ENCODE measurements at regions not wholly inside any gene's neighbourhood (a gene's known extent, or its start where the extent isn't known, plus 50 kb on each side); places are given as distances from the start of the nearest gene placed in this dataset.

DNA sequence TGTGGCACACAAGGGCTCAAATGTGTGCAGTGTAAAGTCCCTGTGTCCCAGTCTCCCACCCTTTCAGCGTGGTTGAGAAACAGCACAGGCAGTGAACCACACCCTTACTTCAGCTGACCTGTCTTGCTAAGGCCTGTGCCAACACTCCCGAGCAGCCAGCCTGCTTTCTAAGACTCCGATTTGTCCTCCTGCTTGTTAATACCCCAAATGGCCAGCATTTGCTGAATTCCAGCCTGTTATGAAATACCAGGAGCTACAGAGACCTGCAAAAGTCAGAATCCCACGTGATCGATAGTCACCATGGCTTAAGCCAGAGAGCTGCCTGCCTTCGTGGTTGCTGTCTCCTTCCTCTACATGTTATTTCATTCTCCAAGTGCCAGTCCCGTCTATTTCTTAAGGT, 200.5 kb downstream of the FGF9 start:
- H3K4me3 ChIP-seq (ENCODE audit: low read depth in 1 of 2, low read length in 2 of 2): no peak overlapping the region
- H3K9ac ChIP-seq (ENCODE audit: low read depth in 1 of 2, low read length in 2 of 2): no peak overlapping the region
- H3K4me1 ChIP-seq (ENCODE audit: control insufficient read depth in 1 of 2, insufficient read depth in 2 of 2, low read length in 2 of 2): peaks cover 0 to 3% of the 10 kb centered on the region in 2 donors
- no peak overlapping the region for H3K27ac ChIP-seq (ENCODE audit: low read depth, low read length)
- no peaks in the 10 kb centered on the region for H3K36me3 ChIP-seq (ENCODE audit: control insufficient read depth in 1 of 2, insufficient read depth in 2 of 2, low read length in 2 of 2)
- H3K27me3 ChIP-seq (ENCODE audit: control insufficient read depth in 1 of 2, insufficient read depth in 2 of 2, low read length in 2 of 2): no peaks in the 10 kb centered on the region
- H3K9me3 ChIP-seq (ENCODE audit: control insufficient read depth in 1 of 2, low read length in 2 of 2): no peaks in the 10 kb centered on the region

- H3K9me3 ChIP-seq (ENCODE audit: control insufficient read depth in 1 of 2, low read length in 2 of 2): no peaks in the 10 kb centered on the region
- no peak overlapping the region for H3K4me3 ChIP-seq (ENCODE audit: low read depth in 1 of 2, low read length in 2 of 2)
- H3K4me1 ChIP-seq (ENCODE audit: control insufficient read depth in 1 of 2, insufficient read depth in 2 of 2, low read length in 2 of 2): peaks cover 0 to 3% of the 10 kb centered on the region in 2 donors
- no peak overlapping the region for H3K9ac ChIP-seq (ENCODE audit: low read depth in 1 of 2, low read length in 2 of 2)
- H3K27me3 ChIP-seq (ENCODE audit: control insufficient read depth in 1 of 2, insufficient read depth in 2 of 2, low read length in 2 of 2): no peaks in the 10 kb centered on the region
- H3K27ac ChIP-seq (ENCODE audit: low read depth, low read length): no peak overlapping the region
- no peaks in the 10 kb centered on the region for H3K36me3 ChIP-seq (ENCODE audit: control insufficient read depth in 1 of 2, insufficient read depth in 2 of 2, low read length in 2 of 2)
These were observed 201.0 kb downstream of the FGF9 start for GRCh38 chr13:21871919-21872318.

DNA sequence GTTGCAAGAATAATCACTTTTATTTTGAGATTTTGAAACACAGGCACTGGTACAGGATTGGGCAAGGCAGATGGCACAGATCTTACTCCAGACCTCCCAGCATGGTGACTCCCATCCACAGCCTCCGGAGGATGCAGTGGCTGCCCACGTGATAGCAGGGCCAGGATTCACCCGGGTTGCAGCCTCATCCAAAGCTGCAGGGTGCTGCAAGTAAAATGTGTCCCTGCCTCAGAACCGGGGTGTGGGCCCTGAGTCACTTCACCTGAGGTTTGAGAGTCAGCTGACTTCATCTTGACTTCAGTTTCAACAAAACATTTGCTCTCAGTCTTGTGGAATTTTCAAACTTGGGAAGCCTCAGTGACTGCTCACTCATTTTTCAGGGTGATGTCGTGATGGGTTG, 201.9 kb downstream of the FGF9 start:
- Histone ChIP-seq H3K4me3 (ENCODE audit: low read depth in 1 of 2, low read length in 2 of 2) (no peak overlapping the region), H3K4me1 (ENCODE audit: control insufficient read depth in 1 of 2, insufficient read depth in 2 of 2, low read length in 2 of 2) (peaks cover 0 to 3% of the 10 kb centered on the region in 2 donors), H3K9me3 (ENCODE audit: control insufficient read depth in 1 of 2, low read length in 2 of 2) (no peaks in the 10 kb centered on the region), H3K27ac (ENCODE audit: low read depth, low read length) (no peak overlapping the region), H3K9ac (ENCODE audit: low read depth in 1 of 2, low read length in 2 of 2) (no peak overlapping the region), H3K36me3 (ENCODE audit: control insufficient read depth in 1 of 2, insufficient read depth in 2 of 2, low read length in 2 of 2) (no peaks in the 10 kb centered on the region), H3K27me3 (ENCODE audit: control insufficient read depth in 1 of 2, insufficient read depth in 2 of 2, low read length in 2 of 2) (no peaks in the 10 kb centered on the region)

DNA sequence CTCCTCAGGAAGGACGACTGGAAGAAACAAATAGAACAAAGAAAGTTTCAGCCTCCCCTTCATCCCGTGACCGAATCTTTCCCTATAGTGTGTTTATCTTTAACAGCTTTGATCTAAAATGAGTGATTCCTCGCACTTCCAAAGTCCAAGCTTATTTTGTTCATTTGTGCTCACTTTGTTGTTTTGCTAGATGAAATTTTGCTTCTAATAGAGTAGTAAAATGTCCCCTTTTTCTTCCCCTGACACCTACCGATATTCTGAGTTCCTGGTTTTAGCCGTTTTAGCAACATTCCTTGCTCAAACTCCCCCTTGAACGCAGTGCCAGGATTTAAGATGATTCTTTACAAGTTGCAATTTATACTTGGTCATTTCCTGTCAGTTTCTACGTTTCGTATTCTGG, 204.2 kb downstream of the FGF9 start:
- Histone ChIP-seq H3K9me3 (ENCODE audit: control insufficient read depth in 1 of 2, low read length in 2 of 2) (no peaks in the 10 kb centered on the region), H3K4me3 (ENCODE audit: low read depth in 1 of 2, low read length in 2 of 2) (no peak overlapping the region), H3K9ac (ENCODE audit: low read depth in 1 of 2, low read length in 2 of 2) (no peak overlapping the region), H3K27me3 (ENCODE audit: control insufficient read depth in 1 of 2, insufficient read depth in 2 of 2, low read length in 2 of 2) (no peaks in the 10 kb centered on the region), H3K4me1 (ENCODE audit: control insufficient read depth in 1 of 2, insufficient read depth in 2 of 2, low read length in 2 of 2) (peaks cover 0 to 3% of the 10 kb centered on the region in 2 donors), H3K36me3 (ENCODE audit: control insufficient read depth in 1 of 2, insufficient read depth in 2 of 2, low read length in 2 of 2) (no peaks in the 10 kb centered on the region), H3K27ac (ENCODE audit: low read depth, low read length) (no peak overlapping the region)

GRCh38 chr13:21879263-21879914, 208.5 kb downstream of the FGF9 start:
- no peaks in the 10 kb centered on the region for H3K9me3 ChIP-seq (ENCODE audit: control insufficient read depth in 1 of 2, low read length in 2 of 2)
- no peak overlapping the region for H3K9ac ChIP-seq (ENCODE audit: low read depth in 1 of 2, low read length in 2 of 2)
- no peak overlapping the region for H3K4me3 ChIP-seq (ENCODE audit: low read depth in 1 of 2, low read length in 2 of 2)
- H3K27me3 ChIP-seq (ENCODE audit: control insufficient read depth in 1 of 2, insufficient read depth in 2 of 2, low read length in 2 of 2): no peaks in the 10 kb centered on the region
- H3K36me3 ChIP-seq (ENCODE audit: control insufficient read depth in 1 of 2, insufficient read depth in 2 of 2, low read length in 2 of 2): no peaks in the 10 kb centered on the region
- no peaks in the 10 kb centered on the region for H3K4me1 ChIP-seq (ENCODE audit: control insufficient read depth in 1 of 2, insufficient read depth in 2 of 2, low read length in 2 of 2)
- H3K27ac ChIP-seq (ENCODE audit: low read depth, low read length): no peak overlapping the region

GRCh38 chr13:21882766-21883165, 211.9 kb downstream of the FGF9 start:
- Histone ChIP-seq H3K4me3 (ENCODE audit: low read depth in 1 of 2, low read length in 2 of 2) (no peak overlapping the region), H3K27me3 (ENCODE audit: control insufficient read depth in 1 of 2, insufficient read depth in 2 of 2, low read length in 2 of 2) (no peaks in the 10 kb centered on the region), H3K27ac (ENCODE audit: low read depth, low read length) (no peak overlapping the region), H3K36me3 (ENCODE audit: control insufficient read depth in 1 of 2, insufficient read depth in 2 of 2, low read length in 2 of 2) (no peaks in the 10 kb centered on the region), H3K4me1 (ENCODE audit: control insufficient read depth in 1 of 2, insufficient read depth in 2 of 2, low read length in 2 of 2) (no peaks in the 10 kb centered on the region), H3K9ac (ENCODE audit: low read depth in 1 of 2, low read length in 2 of 2) (no peak overlapping the region), H3K9me3 (ENCODE audit: control insufficient read depth in 1 of 2, low read length in 2 of 2) (no peaks in the 10 kb centered on the region)

DNA sequence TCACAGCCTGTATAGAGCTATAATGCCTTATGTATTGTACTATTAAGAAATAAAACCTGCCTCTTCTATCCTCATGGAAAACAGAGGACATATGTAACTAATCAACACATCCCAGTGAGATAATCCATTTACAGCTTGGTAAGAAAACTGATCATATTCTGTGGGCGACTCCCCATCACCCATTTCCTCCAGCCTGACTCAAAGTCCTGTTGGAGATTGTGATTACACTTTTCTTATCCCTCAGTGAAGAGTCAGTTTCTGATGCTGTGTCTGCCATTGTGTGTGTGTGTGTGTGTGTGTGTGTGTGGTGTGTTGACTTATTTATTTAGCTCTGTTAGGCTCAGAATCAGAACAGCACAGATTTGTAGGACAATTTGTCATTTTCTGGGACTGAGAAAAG, 212.8 kb downstream of the FGF9 start:
- H3K9me3 ChIP-seq (ENCODE audit: control insufficient read depth in 1 of 2, low read length in 2 of 2): no peaks in the 10 kb centered on the region
- no peak overlapping the region for H3K4me3 ChIP-seq (ENCODE audit: low read depth in 1 of 2, low read length in 2 of 2)
- H3K9ac ChIP-seq (ENCODE audit: low read depth in 1 of 2, low read length in 2 of 2): no peak overlapping the region
- no peaks in the 10 kb centered on the region for H3K4me1 ChIP-seq (ENCODE audit: control insufficient read depth in 1 of 2, insufficient read depth in 2 of 2, low read length in 2 of 2)
- no peaks in the 10 kb centered on the region for H3K36me3 ChIP-seq (ENCODE audit: control insufficient read depth in 1 of 2, insufficient read depth in 2 of 2, low read length in 2 of 2)
- H3K27ac ChIP-seq (ENCODE audit: low read depth, low read length): no peak overlapping the region
- H3K27me3 ChIP-seq (ENCODE audit: control insufficient read depth in 1 of 2, insufficient read depth in 2 of 2, low read length in 2 of 2): no peaks in the 10 kb centered on the region

GRCh38 chr13:21884299-21884909, 213.5 kb downstream of the FGF9 start:
- Histone ChIP-seq H3K27ac (ENCODE audit: low read depth, low read length) (no peak overlapping the region), H3K4me3 (ENCODE audit: low read depth in 1 of 2, low read length in 2 of 2) (no peak overlapping the region), H3K9ac (ENCODE audit: low read depth in 1 of 2, low read length in 2 of 2) (no peak overlapping the region), H3K4me1 (ENCODE audit: control insufficient read depth in 1 of 2, insufficient read depth in 2 of 2, low read length in 2 of 2) (no peaks in the 10 kb centered on the region), H3K9me3 (ENCODE audit: control insufficient read depth in 1 of 2, low read length in 2 of 2) (no peaks in the 10 kb centered on the region), H3K27me3 (ENCODE audit: control insufficient read depth in 1 of 2, insufficient read depth in 2 of 2, low read length in 2 of 2) (no peaks in the 10 kb centered on the region), H3K36me3 (ENCODE audit: control insufficient read depth in 1 of 2, insufficient read depth in 2 of 2, low read length in 2 of 2) (no peaks in the 10 kb centered on the region)

DNA sequence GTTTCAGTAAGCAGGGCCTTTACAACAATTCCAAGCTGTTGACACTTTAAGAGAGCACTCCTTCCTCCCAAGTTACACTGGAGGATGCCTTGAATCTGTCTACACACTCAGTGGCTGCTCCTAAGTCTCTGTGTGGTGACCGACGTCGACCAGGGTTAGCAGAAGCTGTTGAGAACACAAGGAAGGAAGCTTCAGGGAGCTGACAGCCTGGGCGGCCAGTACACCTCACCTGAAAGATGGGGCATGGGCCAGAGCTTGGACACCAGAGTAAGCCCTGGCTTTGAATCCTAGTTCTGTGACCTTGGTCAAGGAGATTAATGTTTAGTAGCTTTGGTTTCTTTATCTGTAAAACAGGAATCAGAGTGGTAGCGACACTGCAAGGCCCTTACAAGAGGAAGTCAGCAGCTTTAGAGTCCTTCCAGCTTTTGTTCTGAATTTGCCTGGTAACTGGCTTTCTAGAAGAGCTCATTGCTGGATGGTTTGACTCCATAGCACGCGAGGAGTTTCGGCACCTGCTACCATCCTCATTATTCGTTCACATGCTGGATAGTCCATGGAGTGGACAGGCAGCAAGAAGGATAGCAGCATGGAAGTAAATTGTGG, 214.2 kb downstream of the FGF9 start:
- Histone ChIP-seq H3K9me3 (ENCODE audit: control insufficient read depth in 1 of 2, low read length in 2 of 2) (no peaks in the 10 kb centered on the region), H3K4me3 (ENCODE audit: low read depth in 1 of 2, low read length in 2 of 2) (no peak overlapping the region), H3K9ac (ENCODE audit: low read depth in 1 of 2, low read length in 2 of 2) (no peak overlapping the region), H3K27me3 (ENCODE audit: control insufficient read depth in 1 of 2, insufficient read depth in 2 of 2, low read length in 2 of 2) (peaks cover 0 to 2% of the 10 kb centered on the region in 2 donors), H3K27ac (ENCODE audit: low read depth, low read length) (no peak overlapping the region), H3K36me3 (ENCODE audit: control insufficient read depth in 1 of 2, insufficient read depth in 2 of 2, low read length in 2 of 2) (no peaks in the 10 kb centered on the region), H3K4me1 (ENCODE audit: control insufficient read depth in 1 of 2, insufficient read depth in 2 of 2, low read length in 2 of 2) (no peaks in the 10 kb centered on the region)

- H3K27me3 ChIP-seq (ENCODE audit: control insufficient read depth in 1 of 2, insufficient read depth in 2 of 2, low read length in 2 of 2): peaks cover 0 to 3% of the 10 kb centered on the region in 2 donors
- no peak overlapping the region for H3K4me3 ChIP-seq (ENCODE audit: low read depth in 1 of 2, low read length in 2 of 2)
- H3K9me3 ChIP-seq (ENCODE audit: control insufficient read depth in 1 of 2, low read length in 2 of 2): no peaks in the 10 kb centered on the region
- no peak overlapping the region for H3K9ac ChIP-seq (ENCODE audit: low read depth in 1 of 2, low read length in 2 of 2)
- no peaks in the 10 kb centered on the region for H3K36me3 ChIP-seq (ENCODE audit: control insufficient read depth in 1 of 2, insufficient read depth in 2 of 2, low read length in 2 of 2)
- no peak overlapping the region for H3K27ac ChIP-seq (ENCODE audit: low read depth, low read length)
- no peaks in the 10 kb centered on the region for H3K4me1 ChIP-seq (ENCODE audit: control insufficient read depth in 1 of 2, insufficient read depth in 2 of 2, low read length in 2 of 2)
These were observed 214.9 kb downstream of the FGF9 start for GRCh38 chr13:21885714-21886224.

All from duodenal mucosa (tissue), 2 donors.